GM21737 (cell line): ENCODE measurements at regions not wholly inside any gene's neighbourhood (a gene's known extent, or its start where the extent isn't known, plus 50 kb on each side); places are given as distances from the start of the nearest gene placed in this dataset.
"Not testable (repeated sequence)": the region's sequence is repeated elsewhere in the genome, so short reads cannot be mapped to it uniquely, and the experiment has no call there.

Source experiments
- ATAC-seq: cut with Tn5 transposase; IDR thresholded peaks from one replicate; pipeline ENCODE4 v1.9.1; 2021; ENCODE audit warnings: mild to moderate bottlenecking, moderate library complexity; ENCODE audit not compliant: unreplicated experiment

- no peak for ATAC-seq
Observed at GRCh38 chr5:126277762-126278161, 145.4 kb upstream of the GRAMD2B start.

DNA sequence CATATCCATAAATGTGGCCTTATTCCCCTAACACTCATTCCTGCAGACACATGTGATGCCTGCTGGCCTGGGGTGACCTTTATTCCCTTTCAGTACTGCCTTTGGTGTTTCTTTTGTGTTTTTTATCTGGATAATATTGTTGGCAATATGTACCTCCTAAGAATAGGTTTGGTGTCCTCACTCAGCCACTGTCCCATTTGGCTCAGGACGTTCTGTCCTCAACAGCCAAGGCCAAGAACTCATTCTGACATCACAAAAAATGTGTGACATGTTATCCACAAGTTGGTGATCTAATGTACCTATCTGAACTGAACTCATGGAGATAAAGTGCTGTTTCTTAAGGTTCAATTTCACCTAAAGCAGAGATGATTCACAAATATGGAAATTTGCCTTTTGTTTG, 142.9 kb upstream of the GRAMD2B start:
- ATAC-seq, result no peak

DNA sequence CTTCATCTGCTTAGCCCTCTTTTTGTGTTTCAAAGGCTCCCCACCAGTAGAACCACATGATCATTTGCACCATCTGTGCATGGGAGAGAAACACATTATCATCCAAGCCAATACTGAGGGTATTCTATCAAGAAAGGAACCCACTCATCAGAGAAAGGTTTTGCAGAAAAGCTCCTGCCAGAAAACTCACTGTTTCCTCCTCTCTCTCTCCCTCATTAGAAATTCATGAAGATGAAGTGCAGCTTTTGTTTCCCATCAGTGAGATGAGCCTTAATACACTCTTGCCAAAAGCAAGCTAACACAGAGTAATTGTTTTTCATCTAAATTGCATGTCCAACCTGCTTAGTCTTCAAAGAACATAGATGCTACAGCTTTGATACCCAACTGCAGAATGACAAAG, 142.4 kb upstream of the GRAMD2B start:
- no peak for ATAC-seq

DNA sequence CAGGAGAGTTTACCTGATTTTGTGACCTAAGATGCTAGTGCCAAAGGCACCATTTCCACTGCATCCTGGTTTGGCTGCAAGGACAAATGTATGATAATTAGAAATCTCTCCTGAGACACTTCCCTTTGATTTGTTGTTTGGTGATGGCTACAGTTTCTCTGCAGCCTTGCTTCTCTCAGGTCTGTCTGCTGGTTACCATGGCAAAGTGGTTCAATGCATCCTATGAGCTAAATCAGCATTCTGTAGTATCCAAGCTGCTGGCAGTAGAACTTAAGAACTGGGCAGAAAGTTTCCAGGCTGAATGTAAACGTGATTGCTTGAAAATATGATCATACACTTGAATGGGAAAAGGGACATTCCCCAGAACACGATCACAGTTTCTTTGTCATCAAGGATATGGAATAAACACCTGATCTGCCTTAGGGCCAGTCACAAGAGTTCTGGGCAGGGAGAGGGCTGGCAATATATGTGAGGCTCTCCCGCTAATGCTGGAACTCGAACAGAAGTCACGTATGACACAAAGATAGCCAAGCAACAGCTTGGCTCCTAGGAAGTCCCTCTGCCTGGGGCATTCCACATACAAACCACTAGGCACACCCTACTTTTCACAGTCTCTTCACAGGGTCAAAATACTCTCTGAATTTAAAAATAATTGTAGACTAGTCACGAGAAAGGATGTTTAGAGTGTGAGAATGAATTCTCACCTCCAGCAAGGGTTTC, 138.1 kb upstream of the GRAMD2B start:
- no peak for ATAC-seq

DNA sequence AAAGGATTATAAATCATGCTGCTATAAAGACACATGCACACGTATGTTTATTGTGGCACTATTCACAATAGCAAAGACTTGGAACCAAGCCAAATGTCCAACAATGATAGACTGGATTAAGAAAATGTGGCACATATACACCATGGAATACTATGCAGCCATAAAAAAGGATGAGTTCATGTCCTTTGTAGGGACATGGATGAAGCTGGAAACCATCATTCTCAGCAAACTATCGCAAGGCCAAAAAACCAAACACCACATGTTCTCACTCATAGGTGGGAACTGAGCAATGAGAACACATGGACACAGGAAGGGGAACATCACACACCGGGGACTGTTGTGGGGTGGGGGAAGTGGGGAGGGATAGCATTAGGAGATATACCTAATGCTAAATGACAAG, 127.1 kb upstream of the GRAMD2B start:
- not testable (repeated sequence) for ATAC-seq

DNA sequence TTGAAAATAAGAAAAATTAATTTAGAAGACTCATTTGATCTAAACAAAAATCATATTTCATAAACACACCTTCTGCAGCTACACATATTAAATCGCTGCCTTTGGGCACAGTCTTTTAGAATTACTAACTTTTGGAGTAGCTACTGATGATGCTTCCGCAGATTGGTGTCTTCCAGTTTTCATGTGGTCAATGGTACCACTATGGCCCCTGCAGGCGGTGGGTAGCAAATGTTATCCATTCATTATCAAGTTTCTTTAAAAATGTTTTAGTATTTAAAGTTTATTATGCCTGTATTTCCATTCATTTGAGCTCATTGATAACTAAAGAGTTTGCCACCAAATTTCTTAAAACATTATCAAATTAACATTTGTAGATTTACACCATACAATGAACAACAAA, 122.9 kb upstream of the GRAMD2B start:
- ATAC-seq, result no peak

DNA sequence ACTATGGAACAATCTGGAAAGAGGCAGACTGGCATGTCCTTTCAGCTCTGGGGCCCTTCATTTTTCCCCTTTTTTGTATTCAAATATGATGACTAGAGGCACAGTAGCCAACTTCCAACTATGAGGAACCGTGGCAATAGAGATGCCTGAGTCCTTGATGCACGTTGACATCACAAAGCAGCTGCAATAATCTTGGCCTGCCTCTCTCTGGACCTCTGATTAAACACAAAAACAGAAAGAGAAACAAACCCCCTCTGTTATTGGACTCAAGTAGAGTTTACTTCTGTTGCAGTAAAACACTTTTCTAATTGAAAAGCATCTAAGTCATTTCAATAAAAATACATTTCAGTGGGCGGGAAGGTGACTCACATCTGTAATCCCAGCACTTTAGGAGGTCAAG, 122.2 kb upstream of the GRAMD2B start:
- no peak for ATAC-seq

GRCh38 chr5:126309860-126310259, 113.3 kb upstream of the GRAMD2B start:
- no peak for ATAC-seq

DNA sequence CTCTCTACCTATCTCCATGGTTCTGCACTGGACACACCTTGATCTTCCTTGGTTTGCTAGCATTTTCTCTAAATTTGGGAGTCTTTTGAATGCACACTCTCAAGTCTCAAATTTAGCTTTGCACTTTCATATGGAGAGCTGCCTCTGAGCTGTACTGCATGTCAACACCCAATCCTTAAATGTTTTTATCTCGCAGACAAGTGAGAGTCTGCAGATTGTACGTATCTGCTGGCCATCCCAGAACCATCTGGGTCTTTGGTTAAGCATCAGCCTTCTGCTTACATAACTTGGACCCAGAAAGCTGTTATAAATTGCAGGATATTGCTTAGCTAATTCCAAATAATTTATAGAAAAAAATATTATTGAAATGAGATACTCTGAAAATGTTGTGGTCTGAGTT, 111.4 kb upstream of the GRAMD2B start:
- ATAC-seq, result no peak

DNA sequence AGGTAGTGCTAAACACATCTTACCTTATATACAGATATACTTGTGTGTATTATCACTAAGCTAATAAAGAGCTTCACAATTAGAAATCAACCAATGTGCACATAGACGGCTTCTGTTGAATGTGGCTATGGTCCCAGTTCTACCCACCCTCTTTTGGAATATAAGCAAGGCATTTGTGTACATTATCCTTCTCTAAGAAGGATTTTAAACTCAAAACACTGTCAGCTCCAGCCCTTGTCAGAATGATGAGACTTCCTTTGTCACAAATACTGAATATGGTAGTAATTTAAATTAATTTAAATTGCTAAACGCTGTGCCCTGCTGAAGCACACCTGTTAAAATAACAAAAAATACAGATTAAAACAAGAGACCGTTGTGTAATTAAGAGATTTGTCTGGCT, 107.9 kb upstream of the GRAMD2B start:
- ATAC-seq, result no peak

DNA sequence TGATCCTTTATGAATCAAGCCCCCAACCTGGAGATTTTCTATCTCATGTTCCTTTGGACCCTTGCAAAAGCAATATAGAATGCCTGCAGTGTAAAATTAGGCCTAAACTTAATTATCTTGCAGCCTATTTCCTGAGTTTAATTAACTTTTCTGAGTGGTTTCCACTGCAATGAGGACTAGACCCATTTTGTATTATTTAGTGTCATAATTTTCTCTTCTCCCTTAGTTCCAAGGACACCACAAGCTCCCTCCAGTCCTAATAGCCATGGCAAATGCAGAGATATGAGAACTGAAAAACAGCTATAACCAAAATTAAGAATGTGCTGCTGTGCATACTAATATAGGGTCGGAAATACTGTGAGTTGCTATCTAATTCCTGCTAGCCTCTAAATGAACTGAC, 90.9 kb upstream of the GRAMD2B start:
- no peak for ATAC-seq

GRCh38 chr5:126334760-126335159, 88.4 kb upstream of the GRAMD2B start:
- no peak for ATAC-seq

DNA sequence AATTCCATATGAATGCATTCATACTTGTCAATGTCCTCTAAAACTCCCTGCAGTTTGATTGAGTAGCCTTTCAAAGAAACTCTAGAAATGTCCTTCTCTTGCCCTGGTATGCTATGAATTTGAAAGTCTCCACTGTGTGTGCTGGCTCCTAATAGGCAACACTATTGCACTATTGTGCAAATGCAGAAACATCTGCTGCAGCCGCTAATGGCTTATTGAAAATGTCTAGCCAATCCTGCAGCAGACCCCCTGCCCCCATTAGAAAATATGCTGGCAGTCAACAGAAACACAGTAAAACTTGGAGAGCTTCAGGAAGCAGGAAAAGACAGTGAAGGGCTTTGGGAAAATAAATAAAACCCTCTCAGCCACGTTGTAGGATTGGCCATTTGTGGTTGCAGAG, 87.3 kb upstream of the GRAMD2B start:
- no peak for ATAC-seq

DNA sequence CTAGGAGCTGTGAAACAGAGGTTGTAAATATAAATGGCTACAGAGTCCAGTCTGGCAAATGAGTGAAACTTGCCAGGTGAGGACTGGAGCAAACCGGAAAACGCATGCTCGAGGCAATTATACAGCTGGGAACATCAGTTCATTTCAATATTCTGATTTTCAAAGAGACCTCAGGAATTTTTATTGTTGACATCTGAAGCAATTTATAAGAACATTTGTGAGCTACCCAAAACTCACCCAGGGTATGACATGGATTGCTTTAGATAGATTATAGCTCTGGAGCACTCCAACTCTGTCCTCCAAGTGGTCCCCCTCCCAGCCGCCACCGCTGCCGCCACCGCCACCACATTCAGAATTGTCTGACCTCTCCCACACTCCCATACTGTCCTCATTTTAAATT, 84.6 kb upstream of the GRAMD2B start:
- no peak for ATAC-seq

DNA sequence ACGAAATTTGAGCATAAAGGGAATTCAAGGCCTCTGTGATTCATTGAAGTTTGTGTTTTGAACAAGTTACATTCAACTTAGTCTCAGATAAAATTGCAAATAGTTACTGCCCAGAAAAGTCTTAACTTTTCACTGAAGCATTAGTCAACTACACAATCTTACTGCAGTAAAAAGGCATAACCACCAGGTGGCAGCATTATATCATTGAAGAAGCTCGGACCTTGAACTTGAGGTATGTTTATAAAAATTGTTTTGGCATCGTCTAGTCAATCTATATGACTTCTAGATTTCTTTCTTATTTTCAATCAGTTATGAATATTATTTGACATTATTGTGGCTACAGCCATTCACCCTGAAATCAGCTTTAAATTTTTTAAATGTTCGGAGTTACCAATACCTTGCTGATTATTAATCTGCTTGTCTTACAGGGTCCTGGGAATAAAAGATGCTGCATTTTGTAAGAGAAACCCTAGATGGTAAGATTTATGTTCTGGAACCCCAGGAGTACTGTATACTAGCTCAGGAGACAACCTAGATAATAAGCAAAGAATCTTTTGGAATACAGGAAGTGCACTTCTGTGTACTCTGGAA, 83.9 kb upstream of the GRAMD2B start:
- no peak for ATAC-seq

- ATAC-seq, result no peak
Observed at GRCh38 chr5:126341906-126342630, 81.1 kb upstream of the GRAMD2B start.

- no peak for ATAC-seq
Observed at GRCh38 chr5:126348855-126349635, 74.2 kb upstream of the GRAMD2B start.

- no peak for ATAC-seq
Observed at GRCh38 chr5:126351153-126351552, 72.1 kb upstream of the GRAMD2B start.

DNA sequence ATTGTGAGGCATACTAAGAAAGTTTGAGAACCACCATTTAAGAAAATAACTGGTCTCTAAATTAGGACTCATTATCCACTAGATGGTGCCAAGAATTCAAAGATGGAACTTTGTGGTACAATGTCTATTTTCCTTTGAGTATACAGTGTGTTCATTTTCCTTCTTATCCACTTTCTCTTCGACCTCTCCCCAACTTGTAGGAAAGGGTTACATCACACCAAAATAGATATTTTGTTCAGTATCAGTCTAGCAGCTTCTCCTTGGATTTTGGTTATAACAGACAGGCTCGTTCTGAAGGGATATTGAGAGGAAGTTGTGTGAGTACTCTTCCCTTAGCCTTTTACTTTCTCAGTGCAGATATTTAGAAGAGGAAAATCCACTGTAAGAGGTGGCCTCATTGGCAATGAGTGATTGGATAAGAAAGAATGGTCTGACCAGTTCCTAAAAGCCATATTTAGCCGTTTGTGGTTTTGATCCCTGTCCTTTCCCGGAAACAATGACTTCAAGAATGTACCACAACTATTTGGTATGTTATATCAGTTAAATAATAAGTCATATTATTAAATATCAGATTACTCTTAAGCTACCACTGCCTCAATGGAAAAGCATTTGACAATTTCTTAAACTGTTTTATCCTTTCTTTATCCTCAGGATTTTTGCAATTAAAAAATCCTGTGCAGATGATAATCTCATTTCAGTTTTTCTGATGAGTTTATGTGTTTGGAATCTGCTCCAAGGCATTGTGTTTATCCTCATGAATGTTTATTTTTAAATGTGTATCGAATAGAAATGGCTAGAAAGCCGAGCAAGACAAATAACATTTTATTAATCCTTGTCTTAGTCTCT, 69.0 kb upstream of the GRAMD2B start:
- ATAC-seq, result no peak

GRCh38 chr5:126354858-126355731, 68.1 kb upstream of the GRAMD2B start:
- no peak for ATAC-seq
